HG02763 (cell line): ENCODE measurements at regions not wholly inside any gene's neighbourhood (a gene's known extent, or its start where the extent isn't known, plus 50 kb on each side); places are given as distances from the start of the nearest gene placed in this dataset.
"Not testable (repeated sequence)": the region's sequence is repeated elsewhere in the genome, so short reads cannot be mapped to it uniquely, and the experiment has no call there.

Experiments used
- ATAC-seq: cut with Tn5 transposase; IDR thresholded peaks from one replicate; pipeline ENCODE4 v1.9.1; 2021; ENCODE audit warnings: mild to moderate bottlenecking, moderate library complexity; ENCODE audit not compliant: unreplicated experiment

- ATAC-seq: no peak
These were observed 112.0 kb downstream of the ZNF648 start for GRCh38 chr1:181949500-181949899.

- ATAC-seq: no peak
These were observed 113.1 kb downstream of the ZNF648 start for GRCh38 chr1:181948372-181948771.

GRCh38 chr1:181947441-181947840, 114.1 kb downstream of the ZNF648 start:
- no peak for ATAC-seq

- ATAC-seq: peak; percentile 79
These were observed 124.5 kb downstream of the ZNF648 start for GRCh38 chr1:181936768-181937581.

GRCh38 chr1:181936269-181936668, 125.2 kb downstream of the ZNF648 start:
- peak; percentile 30 for ATAC-seq

- ATAC-seq: no peak
These were observed 129.6 kb downstream of the ZNF648 start for GRCh38 chr1:181931873-181932272.

- no peak for ATAC-seq
These were observed 131.3 kb downstream of the ZNF648 start for GRCh38 chr1:181930187-181930586.

- ATAC-seq: no peak
These were observed 134.8 kb downstream of the ZNF648 start for GRCh38 chr1:181926697-181927096.

GRCh38 chr1:181924034-181924433, 137.5 kb downstream of the ZNF648 start:
- ATAC-seq: not testable (repeated sequence)

- ATAC-seq: no peak
These were observed 142.0 kb downstream of the ZNF648 start for GRCh38 chr1:181919542-181919941.

GRCh38 chr1:181918880-181919525, 142.5 kb downstream of the ZNF648 start:
- ATAC-seq: no peak

- ATAC-seq: no peak
These were observed 149.8 kb downstream of the ZNF648 start for GRCh38 chr1:181911715-181912114.

- no peak for ATAC-seq
These were observed 150.6 kb downstream of the ZNF648 start for GRCh38 chr1:181910905-181911304.

GRCh38 chr1:181909010-181909409, 152.5 kb downstream of the ZNF648 start:
- no peak for ATAC-seq

- no peak for ATAC-seq
These were observed 154.9 kb downstream of the ZNF648 start for GRCh38 chr1:181906631-181907030.

- ATAC-seq: no peak
These were observed 155.4 kb downstream of the ZNF648 start for GRCh38 chr1:181905944-181906597.

- ATAC-seq: no peak
These were observed 162.7 kb downstream of the ZNF648 start for GRCh38 chr1:181898773-181899172.

GRCh38 chr1:181896824-181897223, 164.7 kb downstream of the ZNF648 start:
- no peak for ATAC-seq

GRCh38 chr1:181894439-181894859, 167.1 kb downstream of the ZNF648 start:
- ATAC-seq: no peak

- no peak for ATAC-seq
These were observed 167.6 kb downstream of the ZNF648 start for GRCh38 chr1:181893937-181894336.

GRCh38 chr1:181893150-181893549, 168.4 kb downstream of the ZNF648 start:
- not testable (repeated sequence) for ATAC-seq

- no peak for ATAC-seq
These were observed 188.9 kb downstream of the ZNF648 start for GRCh38 chr1:181872562-181872961.
